Inflammatory macrophage treated with lipopolysaccharide for 4 hours (primary cell): ENCODE measurements at regions not wholly inside any gene's neighbourhood (a gene's known extent, or its start where the extent isn't known, plus 50 kb on each side); places are given as distances from the start of the nearest gene placed in this dataset.
A peak's percentile ranks its signal among the peaks of the same experiment; 100 is the strongest.

Experiments
- DNase-seq: peaks from one replicate; pipeline ENCODE4 v3.0.0-alpha.2; 2020

DNA sequence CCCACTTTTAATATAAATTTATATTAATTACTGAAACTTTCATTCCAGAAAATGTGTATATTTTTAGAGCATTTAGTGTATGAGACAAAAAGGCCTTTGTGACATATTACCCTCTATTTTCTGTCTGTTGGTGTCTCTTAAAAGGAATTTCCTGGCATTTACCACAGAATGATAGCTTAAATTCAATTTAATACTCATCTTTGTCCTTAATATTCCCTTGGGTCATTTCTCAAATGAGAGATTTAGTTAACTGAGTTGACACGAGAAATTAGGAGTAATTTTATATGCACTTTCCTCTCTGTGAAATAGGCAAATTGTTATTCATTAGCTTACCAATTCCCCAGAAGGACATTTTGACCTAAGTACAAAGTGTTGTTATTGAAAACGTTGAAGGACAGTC lies 101.7 kb upstream of the CTTNBP2 start:
- no peak for DNase-seq

DNA sequence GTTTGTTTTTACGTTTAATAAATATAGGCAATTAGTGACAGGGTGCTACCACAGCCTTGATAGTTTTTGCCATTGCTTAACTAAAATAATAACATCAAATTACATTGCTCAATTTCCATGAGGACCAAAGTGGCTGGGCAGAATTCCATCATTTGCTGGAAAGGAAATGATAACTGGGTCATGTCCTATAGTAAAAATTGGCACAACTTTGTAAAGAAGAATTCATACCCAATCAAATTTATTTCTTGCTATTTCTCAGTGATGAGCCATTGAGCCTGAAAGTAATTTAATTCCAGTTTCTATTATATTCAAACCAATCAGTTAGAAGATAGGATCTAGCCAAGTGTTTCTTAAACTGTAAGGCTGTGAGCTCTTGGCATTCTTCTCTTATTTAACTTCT lies 102.2 kb upstream of the CTTNBP2 start:
- DNase-seq: no peak

DNA sequence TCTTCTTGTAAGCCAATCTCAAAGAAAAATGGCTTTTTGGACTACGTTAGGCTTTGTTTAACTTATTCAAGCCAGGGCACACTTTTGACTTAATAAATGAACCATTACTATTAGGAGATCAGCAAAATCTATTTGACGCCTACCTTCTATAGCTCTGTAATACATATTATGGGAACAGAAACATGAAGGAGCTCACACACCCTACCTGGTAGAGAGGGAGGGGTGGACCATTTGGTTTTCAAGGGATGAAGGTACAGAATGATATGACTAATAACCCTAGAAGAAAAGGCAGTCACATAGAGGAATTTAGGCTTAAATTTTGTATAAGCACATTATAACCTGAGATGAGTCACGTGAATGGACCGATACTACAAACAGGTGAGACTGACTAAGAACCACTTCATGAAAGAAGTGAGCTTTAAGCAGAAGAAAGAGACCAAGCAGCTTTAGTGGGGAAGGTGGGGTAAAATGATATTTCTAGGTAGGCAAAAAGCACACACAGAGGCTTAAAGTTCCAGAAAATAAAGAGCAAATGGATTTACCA lies 106.8 kb upstream of the CTTNBP2 start:
- DNase-seq: no peak

DNA sequence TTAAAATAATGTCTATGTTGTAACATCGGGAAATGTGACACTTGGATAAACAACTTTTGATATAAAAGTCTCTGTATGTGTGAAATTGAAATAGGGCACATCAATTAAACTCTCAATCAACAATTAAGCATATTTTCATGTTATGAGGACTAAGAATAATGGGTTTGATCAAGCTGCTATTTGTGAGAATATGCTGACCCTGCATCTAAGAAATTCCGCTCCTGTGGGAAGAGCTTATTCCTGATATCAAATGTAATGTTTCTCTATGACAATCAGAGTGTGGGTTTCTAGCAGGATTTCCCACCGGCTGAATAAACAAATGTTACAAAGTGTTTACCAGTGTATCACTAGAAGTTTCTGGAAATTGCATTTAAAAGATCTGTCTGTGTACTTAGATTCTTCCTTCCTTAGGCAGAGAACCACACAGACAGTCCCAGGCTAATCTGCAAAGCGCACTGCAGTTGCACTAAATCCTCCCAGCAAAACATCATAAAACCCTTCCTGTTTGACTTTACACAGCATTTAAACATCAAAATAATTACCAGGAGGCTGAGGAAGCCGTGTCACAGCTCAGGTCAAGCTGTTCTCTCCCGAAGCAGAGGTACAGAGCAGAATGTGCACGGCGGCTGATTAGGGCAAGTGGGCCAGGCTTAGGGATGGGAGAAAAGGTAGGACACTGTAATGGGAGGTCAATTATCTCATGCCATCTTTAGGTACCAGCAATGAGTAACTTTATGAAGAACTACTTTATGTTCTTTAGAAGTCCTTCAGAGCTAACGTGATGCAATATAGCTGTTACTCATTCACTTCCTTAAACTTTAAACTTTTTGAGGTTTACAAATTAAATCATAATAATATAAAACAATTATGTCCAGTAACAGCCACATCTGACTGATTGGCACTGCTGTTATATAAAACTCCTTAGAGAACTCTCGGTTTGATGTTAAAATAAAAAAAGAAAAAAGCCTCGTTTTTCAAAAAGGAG lies 109.1 kb upstream of the CTTNBP2 start:
- peak; percentile 2 for DNase-seq

DNA sequence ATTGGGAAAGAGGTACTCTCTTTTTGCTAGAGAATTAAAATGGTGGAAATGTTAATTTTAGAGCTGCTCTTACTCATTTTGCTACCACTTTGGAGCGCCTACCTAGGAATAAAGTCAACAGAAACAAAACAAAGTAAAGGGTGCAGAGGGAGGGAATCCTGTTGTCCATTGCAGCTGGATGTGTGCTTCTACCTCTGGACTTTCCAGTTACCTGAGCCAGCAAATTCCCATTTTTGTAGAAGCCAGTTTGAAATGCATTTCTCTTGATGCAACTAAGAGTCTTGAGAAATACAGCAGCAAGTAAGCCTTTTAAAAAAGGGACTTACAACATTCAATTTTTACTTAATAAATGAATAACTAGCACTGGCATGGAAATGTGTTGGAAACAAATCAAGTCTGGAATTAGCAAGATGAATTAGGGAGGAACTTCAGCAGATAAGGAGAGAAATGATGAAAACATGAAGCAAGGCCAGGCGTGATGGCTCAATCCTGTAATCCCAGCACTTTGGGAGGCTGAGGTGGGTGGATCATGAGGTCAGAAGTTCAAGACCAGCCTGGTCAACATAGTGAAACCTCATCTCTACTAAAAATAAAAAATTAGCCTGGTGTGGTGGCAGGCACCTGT lies 113.5 kb upstream of the CTTNBP2 start:
- DNase-seq: no peak

DNA sequence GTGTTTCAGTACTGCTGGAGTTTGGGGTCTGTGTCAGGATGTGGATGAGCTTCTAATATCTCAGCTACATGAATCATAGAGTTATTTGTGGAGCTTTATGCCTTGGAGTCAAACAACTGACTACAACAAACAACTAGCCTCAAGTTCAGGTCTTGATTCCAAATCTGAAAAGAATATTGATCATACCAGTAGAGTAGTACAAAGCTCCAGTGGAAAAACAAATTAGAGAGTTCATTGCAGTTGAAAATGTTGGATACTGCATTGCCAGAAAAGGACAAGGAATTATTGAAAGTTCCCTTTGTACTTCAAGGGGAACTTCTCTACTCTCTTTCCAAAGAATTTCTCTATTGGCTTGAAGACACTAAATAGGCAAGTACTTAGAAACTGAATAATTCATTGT lies 117.6 kb upstream of the CTTNBP2 start:
- DNase-seq: no peak

DNA sequence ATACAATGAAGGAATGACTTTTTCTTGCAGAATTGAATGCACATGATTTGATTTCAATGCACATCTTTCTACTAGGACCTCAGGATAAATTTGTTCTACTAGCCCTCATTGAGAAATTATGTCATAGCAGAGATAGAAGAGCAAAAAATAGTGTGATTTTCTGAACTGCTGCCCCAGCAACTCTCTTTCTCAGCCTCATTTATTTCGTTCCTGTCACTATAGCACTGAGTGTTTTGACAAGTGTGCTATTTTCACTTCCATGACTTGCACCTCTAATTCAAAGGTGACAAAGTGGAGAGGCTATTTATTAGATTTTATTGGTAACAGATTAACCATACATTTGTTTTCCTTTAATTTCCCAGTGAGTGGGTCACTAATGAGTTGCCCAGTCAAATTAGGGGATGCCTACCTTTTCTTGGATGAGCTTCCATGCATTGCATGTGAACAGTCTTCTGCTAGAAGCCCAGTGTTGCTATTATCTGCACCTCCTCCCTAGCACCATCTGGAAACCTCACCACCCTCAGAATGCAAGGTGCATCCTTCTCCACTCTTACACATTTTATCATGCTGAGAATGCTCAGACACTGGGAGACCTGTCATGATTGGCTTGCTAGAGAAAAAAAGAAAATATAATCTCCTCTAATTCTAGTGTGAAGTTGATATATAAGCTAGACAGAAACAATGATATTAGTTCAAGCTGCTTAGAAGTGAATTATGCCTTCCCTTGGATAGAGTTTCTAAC lies 119.6 kb upstream of the CTTNBP2 start:
- DNase-seq: no peak

DNA sequence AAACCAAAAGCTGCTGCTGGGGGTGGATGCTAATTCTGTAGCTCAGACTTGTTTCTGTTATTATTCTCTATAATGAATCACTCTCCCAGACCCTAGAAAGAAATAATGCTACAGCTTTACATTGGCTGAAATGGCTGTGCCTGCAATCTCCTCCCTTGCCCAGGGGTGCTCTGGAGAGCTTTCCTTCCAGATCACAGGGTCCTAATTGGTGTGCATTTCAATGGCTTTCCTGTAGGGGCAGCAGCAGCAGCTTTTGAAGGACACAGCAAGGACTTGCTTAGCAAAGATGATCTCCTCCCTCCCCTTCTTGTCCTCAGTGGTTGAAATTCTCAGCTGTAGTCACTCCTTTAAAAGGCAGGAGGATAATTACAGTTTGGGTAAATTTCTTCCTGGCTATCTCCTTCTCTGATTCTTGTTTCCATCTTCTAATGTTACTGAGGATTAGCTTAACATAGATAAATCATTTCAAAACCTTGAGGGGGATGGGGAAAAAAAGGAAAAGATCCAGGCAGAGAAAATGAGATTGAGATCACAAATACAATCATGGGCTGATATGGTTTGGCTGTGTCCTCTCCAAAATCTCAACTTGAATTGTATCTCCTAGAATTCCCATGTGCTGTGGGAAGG lies 120.2 kb upstream of the CTTNBP2 start:
- peak; percentile 13 for DNase-seq

DNA sequence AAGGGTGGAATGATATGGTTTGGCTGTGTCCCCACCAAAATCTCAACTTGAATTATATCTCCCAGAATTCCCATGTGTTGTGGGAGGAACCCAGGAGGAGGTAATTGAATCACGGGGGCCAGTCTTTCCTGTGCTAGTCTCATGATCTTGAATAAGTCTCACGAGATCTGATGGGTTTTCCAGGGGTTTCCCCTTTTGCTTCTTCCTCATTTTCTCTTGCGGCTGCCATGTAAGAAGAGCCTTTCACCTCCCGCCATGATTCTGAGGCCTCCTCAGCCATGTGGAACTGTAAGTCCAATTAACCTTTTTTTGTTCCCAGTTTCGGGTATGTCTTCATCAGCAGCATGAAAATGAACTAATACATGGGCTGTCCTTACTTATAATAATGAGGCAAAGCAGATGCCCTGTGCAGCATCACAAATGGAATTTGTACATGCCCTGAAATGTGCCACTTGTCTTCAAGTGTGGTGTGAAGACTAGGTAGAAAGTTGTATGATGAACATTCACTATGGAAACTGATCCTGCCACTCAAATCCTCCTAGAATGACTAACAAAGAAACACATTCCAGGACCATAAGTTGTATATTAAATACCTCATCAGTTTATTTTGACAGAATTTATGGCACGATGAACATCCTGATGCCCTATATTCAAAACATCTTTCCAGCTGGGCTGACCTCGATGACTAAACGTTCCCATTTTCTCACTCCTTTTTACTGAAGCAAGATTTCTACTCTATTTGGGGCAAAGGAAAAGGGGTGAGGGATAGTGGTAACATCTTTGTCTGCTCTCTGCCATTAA lies 122.8 kb upstream of the CTTNBP2 start:
- DNase-seq: peak; percentile 5

DNA sequence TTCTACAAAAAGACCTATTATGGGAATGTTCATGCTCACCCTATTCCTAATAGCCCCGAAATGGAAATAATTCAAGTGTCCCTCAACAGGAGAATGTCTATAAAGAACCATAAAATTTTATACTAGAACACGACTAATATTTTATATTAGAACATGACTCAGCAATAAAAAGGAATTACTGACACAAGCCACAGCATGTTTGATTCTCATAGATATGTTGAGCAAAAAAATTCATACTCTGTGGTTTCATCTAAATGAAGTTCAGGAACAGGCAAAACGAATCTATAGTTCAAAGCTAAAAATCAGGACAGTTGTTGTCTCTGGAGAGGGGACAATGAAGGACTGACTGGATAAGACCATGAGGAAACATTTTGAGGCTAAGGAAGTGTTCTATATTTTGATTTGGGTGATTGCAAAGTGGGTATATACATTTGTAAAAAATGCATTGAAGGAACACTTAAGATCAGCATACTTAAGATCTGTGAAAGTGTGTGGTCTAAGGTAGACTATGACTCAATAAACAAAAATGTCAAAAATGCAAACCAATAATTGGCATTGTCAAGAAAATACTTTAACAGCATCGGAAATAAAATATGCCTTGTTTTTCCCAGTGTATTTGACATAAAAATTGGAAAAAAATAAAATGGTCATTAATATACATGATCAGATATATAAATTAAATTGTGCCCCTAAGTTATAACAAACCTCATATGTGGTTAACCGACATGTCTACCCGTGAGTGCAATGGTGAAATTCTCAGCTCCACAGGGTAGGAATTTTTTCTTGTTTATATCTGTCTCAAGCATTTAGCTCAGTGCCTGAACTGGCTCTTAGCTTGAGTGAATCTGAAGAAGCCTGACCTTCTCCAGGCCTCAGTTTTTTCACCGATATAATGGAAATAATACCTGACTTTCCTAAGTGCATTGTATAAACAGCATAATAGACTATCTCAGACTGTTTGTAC lies 124.9 kb upstream of the CTTNBP2 start:
- no peak for DNase-seq

DNA sequence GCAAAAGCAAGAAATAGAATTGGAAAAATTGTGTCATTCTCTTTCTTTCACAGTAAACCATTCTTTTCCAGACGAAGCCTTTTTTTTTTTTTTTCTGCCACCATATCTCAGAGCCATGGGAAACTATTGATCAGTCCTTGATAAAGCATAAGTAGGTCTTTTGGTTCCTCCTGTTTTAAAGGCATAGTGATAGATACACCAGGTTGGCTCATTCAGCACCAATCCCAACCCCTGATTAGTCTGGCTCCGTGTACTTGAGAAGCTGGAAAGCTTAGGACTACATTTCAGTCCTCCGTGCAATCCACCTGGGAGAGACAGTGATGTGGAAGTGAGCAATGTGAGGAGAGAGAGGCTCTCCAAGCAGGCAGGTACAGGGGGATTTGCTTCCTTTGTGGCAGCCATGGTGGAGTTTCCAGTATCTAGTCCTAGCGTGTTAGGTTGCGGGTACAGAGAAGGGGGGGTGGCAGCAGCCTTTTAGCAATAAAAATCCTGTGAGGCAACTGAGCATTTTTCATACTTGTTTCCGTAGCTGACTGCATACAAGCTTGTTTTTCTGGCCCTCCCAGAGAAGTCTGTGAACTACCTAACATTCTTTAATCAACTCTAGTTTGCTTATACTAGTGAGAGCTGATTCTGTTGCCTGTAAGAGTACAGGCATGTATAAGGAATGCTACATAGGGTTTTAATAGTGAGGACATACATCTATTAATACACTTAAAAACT lies 127.4 kb upstream of the CTTNBP2 start:
- DNase-seq: no peak

DNA sequence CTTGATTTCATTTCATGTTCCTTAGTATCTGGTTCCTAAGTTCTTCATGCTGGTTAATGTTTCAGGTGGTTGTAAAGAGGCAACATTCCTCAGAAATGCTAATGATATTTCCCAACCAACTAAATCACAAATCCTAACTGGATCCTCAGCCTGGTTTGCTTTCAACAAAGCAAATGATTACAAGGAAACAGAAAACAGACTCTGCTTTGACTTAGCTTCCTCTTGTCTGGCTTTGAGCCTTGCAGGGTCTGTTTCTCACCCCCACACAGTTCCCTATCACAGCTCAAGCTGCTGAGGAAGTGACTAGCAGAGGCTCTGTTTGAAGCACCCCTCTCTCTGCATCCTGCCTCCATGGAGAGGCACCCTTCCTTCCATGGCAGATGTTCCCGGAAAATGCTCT lies 130.2 kb upstream of the CTTNBP2 start:
- DNase-seq: no peak

DNA sequence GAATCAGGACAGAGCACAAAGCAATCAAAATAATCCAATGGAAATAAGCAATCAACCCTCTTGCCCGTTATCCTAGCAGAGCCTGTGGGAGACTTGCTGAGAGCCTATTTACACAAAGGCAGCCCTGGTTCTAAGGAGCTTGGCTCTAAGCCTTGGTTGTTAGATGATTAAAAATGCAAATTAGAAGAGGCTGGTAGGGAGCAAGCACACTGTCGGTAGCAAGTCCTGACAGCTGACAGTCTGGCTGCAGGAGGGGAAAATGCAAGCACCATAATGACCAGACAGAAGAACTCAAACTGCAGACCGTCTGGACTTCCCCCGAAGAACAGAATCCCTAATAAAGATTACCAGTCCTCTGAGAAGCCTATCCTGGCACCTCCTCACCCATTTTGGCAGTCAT lies 131.8 kb upstream of the CTTNBP2 start:
- no peak for DNase-seq

DNA sequence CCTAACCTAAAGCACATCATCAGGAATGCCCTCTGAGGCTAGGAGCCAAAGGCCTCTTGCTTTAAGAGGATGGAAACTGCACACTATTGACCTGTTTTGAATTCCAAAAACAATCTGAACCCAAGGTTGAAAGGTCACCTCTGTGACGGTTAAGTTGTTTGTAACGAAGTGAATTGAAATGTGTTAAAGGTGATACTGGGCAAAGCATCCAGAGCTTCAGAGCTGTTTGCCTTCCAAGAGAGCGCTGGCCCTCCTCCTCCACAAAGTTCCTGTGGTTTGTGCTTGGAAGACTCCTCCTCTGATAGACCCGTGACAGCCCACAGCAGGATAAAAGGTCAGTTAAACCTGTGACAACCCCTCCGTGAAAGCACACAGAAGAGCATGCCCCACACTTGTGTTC lies 133.7 kb upstream of the CTTNBP2 start:
- no peak for DNase-seq

DNA sequence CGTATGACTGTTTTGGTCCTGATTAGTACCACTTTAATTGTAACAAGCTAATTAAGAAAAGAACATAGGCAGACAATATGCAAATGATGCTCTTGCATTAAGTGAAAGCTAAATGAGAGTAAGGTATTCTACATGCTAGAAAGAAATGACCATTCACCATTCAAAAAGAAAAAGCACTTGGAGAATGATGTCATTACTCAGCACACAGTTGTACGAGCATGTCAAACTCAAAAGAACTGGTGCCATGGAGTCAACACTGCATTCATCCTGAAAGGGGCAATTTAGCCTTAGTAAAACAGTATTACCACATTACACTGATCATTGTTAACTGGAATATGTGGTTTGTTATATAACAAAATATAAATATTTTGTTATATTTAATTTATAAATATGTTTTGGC lies 136.2 kb upstream of the CTTNBP2 start:
- DNase-seq: no peak

DNA sequence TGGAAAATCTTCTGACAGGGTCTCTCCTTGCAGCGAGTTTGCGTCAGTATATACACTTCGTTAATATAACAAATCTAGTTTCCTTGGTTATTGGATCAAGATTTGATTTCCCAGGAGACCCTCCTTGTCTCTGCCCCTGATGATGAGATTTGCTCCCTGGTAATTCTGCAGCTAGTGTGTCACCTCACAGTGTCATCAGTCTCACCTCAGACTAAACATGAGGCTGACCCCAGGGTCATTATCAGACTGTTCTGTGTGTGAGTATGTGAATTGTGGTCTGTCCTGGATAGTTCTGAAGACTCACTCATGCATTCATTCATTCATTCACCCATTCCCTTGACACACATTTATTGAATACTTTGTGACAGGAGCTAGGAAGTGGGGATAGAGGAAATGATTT lies 138.4 kb upstream of the CTTNBP2 start:
- DNase-seq: no peak

DNA sequence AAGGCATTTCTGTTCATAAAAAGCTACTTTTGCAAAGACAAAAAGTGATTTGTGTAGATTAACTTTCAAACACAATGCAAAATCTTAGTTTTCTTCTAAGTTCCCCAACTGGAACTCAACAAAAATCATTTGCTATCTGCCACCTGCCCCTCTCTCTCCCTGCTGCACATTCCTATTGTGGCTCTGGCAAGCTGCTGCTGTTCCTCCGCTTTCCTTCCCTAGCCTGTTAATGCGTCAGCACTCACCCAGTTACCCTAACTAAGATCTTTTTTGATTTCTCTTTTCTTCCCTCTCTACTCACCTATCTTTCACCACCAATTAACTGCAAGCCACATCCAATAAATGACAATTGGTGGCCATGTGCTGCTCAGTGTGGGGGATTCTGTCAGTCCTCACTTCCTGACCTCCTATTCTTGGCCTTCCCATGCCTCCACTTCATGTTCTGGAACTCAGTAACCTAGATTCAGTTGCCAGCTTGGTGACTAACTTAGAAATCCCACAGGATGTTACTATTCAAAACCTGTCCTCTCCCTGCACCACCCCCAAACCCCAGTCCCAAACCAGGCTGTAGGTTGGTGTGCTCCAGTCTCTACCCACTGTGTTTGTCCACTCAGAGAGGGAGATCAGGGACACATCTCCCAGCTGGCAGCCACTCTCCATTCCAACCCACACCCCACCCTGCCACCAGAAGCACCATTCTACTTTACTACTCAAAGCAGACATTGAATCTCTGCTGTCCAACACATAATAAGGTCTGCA lies 140.2 kb upstream of the CTTNBP2 start:
- no peak for DNase-seq

DNA sequence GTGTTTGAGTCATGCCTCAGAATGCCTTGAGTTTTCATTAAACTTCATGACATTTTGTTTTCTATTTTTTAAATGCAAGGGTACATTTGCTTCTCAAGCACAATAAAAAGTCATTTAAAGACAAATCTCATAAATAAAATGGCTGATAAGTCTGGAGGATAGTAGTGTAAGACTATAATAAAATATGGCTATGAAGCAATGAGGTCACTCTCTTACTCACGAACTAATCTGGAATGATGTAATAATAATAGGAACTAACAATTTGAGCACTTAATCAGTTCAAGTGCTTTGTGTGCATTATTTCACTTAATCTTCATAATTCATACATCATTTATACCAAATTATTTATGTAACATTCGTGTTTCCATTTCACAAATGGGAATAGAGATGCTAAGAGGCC lies 149.3 kb upstream of the CTTNBP2 start:
- DNase-seq: no peak

DNA sequence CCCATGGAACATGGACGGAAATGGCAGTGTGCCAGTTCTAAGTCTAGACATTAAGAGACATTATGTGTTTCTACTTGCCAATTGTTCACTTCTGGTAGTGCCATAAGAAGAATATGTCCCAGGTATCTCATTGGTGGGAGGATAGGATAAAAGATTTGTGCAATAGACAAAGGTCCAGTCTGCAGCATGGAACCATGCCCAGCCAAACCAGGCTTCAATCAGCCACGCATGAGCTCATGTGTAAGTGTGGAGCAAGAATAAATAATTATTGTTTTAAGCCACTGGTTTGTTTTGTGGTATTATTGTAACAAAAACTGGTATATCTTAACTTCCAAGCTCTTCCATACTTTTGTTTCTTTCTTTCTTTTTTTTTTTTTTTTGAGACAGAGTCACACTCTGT lies 153.6 kb upstream of the CTTNBP2 start:
- no peak for DNase-seq
